ENCODE measurements at regions not wholly inside any gene's neighbourhood (a gene's known extent, or its start where the extent isn't known, plus 50 kb on each side); places are given as distances from the start of the nearest gene placed in this dataset.

DNA sequence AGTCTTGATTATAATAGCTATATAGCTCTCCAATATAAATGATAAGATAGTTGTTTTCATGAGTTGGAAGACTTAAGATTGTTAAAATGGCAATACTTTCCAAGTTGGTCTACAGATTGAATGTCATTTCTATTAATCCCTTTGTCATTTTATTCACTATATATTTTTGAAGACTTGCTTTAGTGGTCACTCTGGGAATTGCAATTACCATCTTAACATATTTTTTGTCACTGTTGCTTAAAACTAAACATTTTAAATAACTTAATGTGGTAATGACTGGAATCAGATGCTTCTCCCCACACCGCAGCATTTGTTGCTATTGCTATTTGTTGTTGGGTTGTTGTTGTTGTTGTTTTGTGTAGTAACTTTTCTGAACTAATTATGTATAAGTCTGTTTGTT, 1592.9 kb downstream of the MRPL39 start:
- TF ChIP-seq CTCF (IDR thresholded peaks at IDR 0.05; ENCODE audit: low read depth, low read length) (no peak; the same call in 1 of the 2 replicates), EZH2phosphoT487 (IDR thresholded peaks at IDR 0.05; ENCODE audit: low read depth) (no peak)

Measured in OCI-LY3 (cell line).